ENCODE measurements at regions not wholly inside any gene's neighbourhood (a gene's known extent, or its start where the extent isn't known, plus 50 kb on each side); places are given as distances from the start of the nearest gene placed in this dataset.

DNA sequence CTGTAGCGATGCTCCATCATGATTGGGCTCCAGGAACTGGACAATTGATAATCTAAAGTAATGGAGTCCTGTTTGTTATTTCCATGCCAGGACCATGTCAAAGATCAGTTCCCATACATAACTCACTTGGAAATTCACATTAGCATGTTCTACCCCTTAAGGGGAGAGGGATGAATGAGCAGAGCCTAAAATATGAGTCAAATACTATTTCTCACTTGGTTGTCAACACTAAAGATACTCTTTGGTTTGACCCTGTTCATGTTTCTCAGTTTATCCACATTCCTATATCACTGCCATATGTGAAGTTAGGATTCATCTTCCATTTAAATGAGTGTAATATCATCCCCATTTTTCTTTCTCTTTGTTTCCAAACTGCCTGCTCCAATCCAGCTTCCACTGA lies 321.6 kb upstream of the PAPPA start:
- TF ChIP-seq, protein P1, sequence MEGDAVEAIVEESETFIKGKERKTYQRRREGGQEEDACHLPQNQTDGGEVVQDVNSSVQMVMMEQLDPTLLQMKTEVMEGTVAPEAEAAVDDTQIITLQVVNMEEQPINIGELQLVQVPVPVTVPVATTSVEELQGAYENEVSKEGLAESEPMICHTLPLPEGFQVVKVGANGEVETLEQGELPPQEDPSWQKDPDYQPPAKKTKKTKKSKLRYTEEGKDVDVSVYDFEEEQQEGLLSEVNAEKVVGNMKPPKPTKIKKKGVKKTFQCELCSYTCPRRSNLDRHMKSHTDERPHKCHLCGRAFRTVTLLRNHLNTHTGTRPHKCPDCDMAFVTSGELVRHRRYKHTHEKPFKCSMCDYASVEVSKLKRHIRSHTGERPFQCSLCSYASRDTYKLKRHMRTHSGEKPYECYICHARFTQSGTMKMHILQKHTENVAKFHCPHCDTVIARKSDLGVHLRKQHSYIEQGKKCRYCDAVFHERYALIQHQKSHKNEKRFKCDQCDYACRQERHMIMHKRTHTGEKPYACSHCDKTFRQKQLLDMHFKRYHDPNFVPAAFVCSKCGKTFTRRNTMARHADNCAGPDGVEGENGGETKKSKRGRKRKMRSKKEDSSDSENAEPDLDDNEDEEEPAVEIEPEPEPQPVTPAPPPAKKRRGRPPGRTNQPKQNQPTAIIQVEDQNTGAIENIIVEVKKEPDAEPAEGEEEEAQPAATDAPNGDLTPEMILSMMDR (IDR thresholded peaks at IDR 0.05): no peak
- no peak for TF ChIP-seq ZFX (IDR thresholded peaks at IDR 0.05; ENCODE audit: borderline replicate concordance)

Data from 22Rv1 (cell line).